Panc1 (cell line): ENCODE measurements at regions not wholly inside any gene's neighbourhood (a gene's known extent, or its start where the extent isn't known, plus 50 kb on each side); places are given as distances from the start of the nearest gene placed in this dataset.

ENCODE experiments used
- ATAC-seq: fragments of 200-7000 bp; cut with Tn5 transposase; 2 replicates; pipeline ENCODE4 v1.9.1; 2020; ENCODE audit warnings: mild to moderate bottlenecking, moderate library complexity
- BruUV-seq: library from RNA; stranded (reverse); fragments of 400-500 nt; replicated peaks from 2 replicates; lab custom pipeline; 2021; lab: Mats Ljungman, UMichigan
- CTCF ChIA-PET: fragments of 300-600 bp; sonication (Branson Sonifier 250); formaldehyde crosslinking; loops from one replicate; lab custom pipeline; 2022; ENCODE audit warnings: antibody characterized with exemption; lab: Charles Lee
- POLR2A ChIA-PET: fragments of 300-600 bp; sonication (Branson Sonifier 250); formaldehyde crosslinking; loops from one replicate; lab custom pipeline; 2022; ENCODE audit warnings: antibody characterized with exemption; lab: Charles Lee
- DNase-seq: peaks from one replicate; pipeline ENCODE4 v3.0.0-alpha.2; 2010; ENCODE audit warnings: low read depth, low spot score
- H3K27ac ChIP-seq: 2 replicates; pipeline ENCODE4 v1.5.1; 2011; ENCODE audit warnings: mild to moderate bottlenecking, low read length, inconsistent platforms
- H3K27me3 ChIP-seq: fragments of 200-500 bp; sonication (Bioruptor generic); 2 replicates; pipeline ENCODE4 v1.6.0; 2014; ENCODE audit warnings: low read length, inconsistent platforms; ENCODE audit not compliant: control insufficient read depth, insufficient read depth
- H3K36me3 ChIP-seq: fragments of 200-500 bp; sonication (Bioruptor generic); 2 replicates; pipeline ENCODE4 v1.5.1; 2014; ENCODE audit warnings: inconsistent platforms, mild to moderate bottlenecking, low read length, moderate library complexity; ENCODE audit not compliant: control insufficient read depth, insufficient read depth
- H3K4me1 ChIP-seq: 2 replicates; pipeline ENCODE4 v1.5.1; 2011; ENCODE audit warnings: inconsistent platforms, mild to moderate bottlenecking, low read length, moderate library complexity; ENCODE audit not compliant: control insufficient read depth, insufficient read depth
- H3K4me3 ChIP-seq, 2 experiments: 2 replicates each; pipeline ENCODE4 v1.5.1; 2011 to 2012; ENCODE audit warnings: low read depth in 2 of 2, low read length in 2 of 2, mild to moderate bottlenecking in 2 of 2, inconsistent platforms in 1 of 2, moderate library complexity in 1 of 2
- H3K9me3 ChIP-seq: fragments of 200-500 bp; sonication (Bioruptor generic); 2 replicates; pipeline ENCODE4 v1.5.1; 2014; ENCODE audit warnings: low read depth, mild to moderate bottlenecking, inconsistent platforms, low read length, moderate library complexity; ENCODE audit not compliant: control insufficient read depth, insufficient read depth
- CTCF ChIP-seq: fragments of 450-650 bp; IDR thresholded peaks from 2 replicates; pipeline ENCODE4 v1.5.1; 2017; ENCODE audit warnings: mild to moderate bottlenecking
- POLR2AphosphoS5 ChIP-seq: IDR thresholded peaks from 2 replicates; pipeline ENCODE4 v1.6.1; 2012; ENCODE audit warnings: mild to moderate bottlenecking, low read depth, low read length, moderate library complexity
- REST ChIP-seq, 2 experiments: IDR thresholded peaks; 2 replicates each; pipeline ENCODE4 v1.6.1; 2011 to 2012; ENCODE audit warnings: low read depth in 2 of 2, control low read depth in 1 of 2, low read length in 1 of 2, mild to moderate bottlenecking in 1 of 2, moderate library complexity in 1 of 2; ENCODE audit not compliant: insufficient read depth in 1 of 2
- SIN3A ChIP-seq: IDR thresholded peaks from 2 replicates; pipeline ENCODE4 v1.6.1; 2012; ENCODE audit warnings: low read depth, mild to moderate bottlenecking, low read length, moderate library complexity, borderline replicate concordance; ENCODE audit not compliant: insufficient read depth
- TCF7L2 ChIP-seq: IDR thresholded peaks from 2 replicates; pipeline ENCODE4 v1.6.1; 2011; ENCODE audit warnings: mild to moderate bottlenecking, low read depth, low read length, inconsistent platforms
- in situ Hi-C: cut with HindIII; loops from 2 replicates; pipeline ENCODE4 v1.10.0; 2016; ENCODE audit warnings: low sequenced_read_pairs, low pct_unique_long_range_greater_than_20kb
- intact Hi-C: fragments of 100-400 bp; cut with micrococcal nuclease; formaldehyde crosslinking; loops from one replicate; pipeline ENCODE4 v1.10.0; 2022; ENCODE audit not compliant: unreplicated experiment

- in situ Hi-C loops (no loop called here), intact Hi-C loops (no loop called here)
- BruUV-seq: no TSS peak
- ATAC-seq: no peak
- no peak for DNase-seq
- no peaks in the 10 kb centered on the region for H3K27me3 ChIP-seq
- H3K4me1 ChIP-seq: no peaks in the 10 kb centered on the region
- H3K27ac ChIP-seq: no peak overlapping the region
- ChIA-PET POLR2A (no interaction called here), CTCF (no interaction called here)
- H3K4me3 ChIP-seq: no peak overlapping the region
- no peaks in the 10 kb centered on the region for H3K9me3 ChIP-seq
- no peak for TF ChIP-seq REST (IDR thresholded peaks at IDR 0.05; ENCODE audit: insufficient read depth in 1 of 2, low read depth in 2 of 2, low read length in 1 of 2)
- TF ChIP-seq CTCF: no peak
- H3K36me3 ChIP-seq: no peaks in the 10 kb centered on the region
Observed at GRCh38 chr10:2263561-2263960, 526.2 kb upstream of the ADARB2 start.

- ATAC-seq (no peak), DNase-seq (no peak)
- ChIA-PET POLR2A (no interaction called here), CTCF (no interaction called here)
- Histone ChIP-seq H3K27ac (no peak overlapping the region), H3K27me3 (no peaks in the 10 kb centered on the region), H3K36me3 (no peaks in the 10 kb centered on the region), H3K9me3 (no peaks in the 10 kb centered on the region), H3K4me1 (no peaks in the 10 kb centered on the region), H3K4me3 (no peak overlapping the region)
- TF ChIP-seq POLR2AphosphoS5 (no peak), SIN3A (no peak), TCF7L2 (no peak), CTCF (no peak), REST (IDR thresholded peaks at IDR 0.05; ENCODE audit: insufficient read depth in 1 of 2, low read depth in 2 of 2, low read length in 1 of 2) (no peak)
- intact Hi-C loops (no loop called here), in situ Hi-C loops (no loop called here)
- no TSS peak for BruUV-seq
Observed at GRCh38 chr10:2262878-2263277, 525.6 kb upstream of the ADARB2 start.
